Smooth muscle cell (in vitro differentiated cells): ENCODE measurements at regions not wholly inside any gene's neighbourhood (a gene's known extent, or its start where the extent isn't known, plus 50 kb on each side); places are given as distances from the start of the nearest gene placed in this dataset.
"Not testable (repeated sequence)": the region's sequence is repeated elsewhere in the genome, so short reads cannot be mapped to it uniquely, and the experiment has no call there.

Experiments used
- DNase-seq: peaks from one replicate; lab custom pipeline; 2025; ENCODE audit not compliant: unreplicated experiment; lab: John Stamatoyannopoulos, UW
- H2AFZ ChIP-seq: fragments of 200-600 bp; sonication (generic); 2 replicates; pipeline ENCODE4 v1.6.0; 2016; ENCODE audit warnings: antibody characterized with exemption, low read depth, mild to moderate bottlenecking
- H3F3A ChIP-seq: fragments of 200-600 bp; sonication (generic); 2 replicates; pipeline ENCODE4 v1.6.0; 2017; ENCODE audit warnings: antibody characterized with exemption, low read depth
- H3K27ac ChIP-seq: fragments of 200-600 bp; sonication (generic); 2 replicates; pipeline ENCODE4 v1.5.1; 2016; ENCODE audit warnings: low read depth, mild to moderate bottlenecking
- H3K27me3 ChIP-seq: fragments of 200-600 bp; sonication (generic); 2 replicates; pipeline ENCODE4 v1.6.1; 2016; ENCODE audit warnings: low read depth, mild to moderate bottlenecking
- H3K36me3 ChIP-seq: fragments of 200-600 bp; sonication (generic); 2 replicates; pipeline ENCODE4 v1.5.1; 2016; ENCODE audit warnings: low read depth
- H3K4me1 ChIP-seq: fragments of 200-600 bp; sonication (generic); 2 replicates; pipeline ENCODE4 v1.5.1; 2016; ENCODE audit warnings: low read depth
- H3K4me2 ChIP-seq: fragments of 200-600 bp; sonication (generic); 2 replicates; pipeline ENCODE4 v1.6.0; 2016; ENCODE audit warnings: mild to moderate bottlenecking
- H3K4me3 ChIP-seq: fragments of 200-600 bp; sonication (generic); 2 replicates; pipeline ENCODE4 v1.5.1; 2016; ENCODE audit warnings: mild to moderate bottlenecking
- H3K79me2 ChIP-seq: fragments of 200-600 bp; sonication (generic); 2 replicates; pipeline ENCODE4 v1.6.0; 2016; ENCODE audit warnings: low read depth, mild to moderate bottlenecking
- H3K9ac ChIP-seq: fragments of 200-600 bp; sonication (generic); 2 replicates; pipeline ENCODE4 v1.6.0; 2016; ENCODE audit warnings: low read depth
- H3K9me3 ChIP-seq: fragments of 200-600 bp; sonication (generic); replicated peaks from 2 replicates; pipeline ENCODE4 v1.5.1; 2016; ENCODE audit warnings: low read depth
- H4K20me1 ChIP-seq: fragments of 200-600 bp; sonication (generic); 2 replicates; pipeline ENCODE4 v1.6.0; 2016; ENCODE audit warnings: low read depth
- WGBS: methylation state at CpG from one replicate; pipeline ENCODE4 v1.1.7; 2016; ENCODE audit warnings: low lambda C conversion rate; 5-methylcytosine and 5-hydroxymethylcytosine counted together
- TF ChIP-seq, protein P1 (sequence below): fragments of 200-600 bp; sonication (generic); IDR thresholded peaks from 2 replicates; pipeline ENCODE4 v1.5.1; 2017; ENCODE audit warnings: borderline replicate concordance, mild to moderate bottlenecking, antibody characterized with exemption; ENCODE audit not compliant: insufficient read depth, poor library complexity, severe bottlenecking

DNA sequence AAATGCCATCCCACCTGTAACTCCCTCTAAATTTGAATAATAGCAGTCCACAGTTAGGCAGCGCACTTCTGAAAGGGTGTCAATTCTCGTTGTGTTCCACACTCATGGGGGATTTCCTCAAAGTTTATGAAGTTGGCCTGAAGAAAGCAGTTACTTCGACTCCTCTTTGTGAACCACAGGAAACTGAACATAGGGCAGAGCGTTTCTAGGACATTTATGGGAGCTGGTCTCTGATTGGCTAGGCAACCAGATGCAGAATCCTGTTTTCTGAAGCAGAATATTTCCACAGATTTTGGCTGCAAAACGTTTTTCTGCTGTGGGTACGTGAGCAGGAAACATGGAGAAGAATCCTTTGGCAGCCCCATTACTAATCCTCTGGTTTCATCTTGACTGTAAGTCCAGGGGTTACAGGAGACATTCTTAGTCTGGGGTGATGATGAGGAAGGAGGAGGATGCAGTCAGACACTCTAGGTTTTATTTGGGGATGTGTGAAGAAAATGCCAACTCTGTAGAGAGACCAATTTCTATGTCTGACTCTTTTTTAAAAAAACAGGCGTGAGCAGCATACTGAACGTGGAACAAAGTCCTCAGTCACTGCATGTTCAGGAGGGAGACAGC is 431.5 kb upstream of the OR4E1 start:
- H3K9me3 ChIP-seq = no peaks in the 10 kb centered on the region
- H3K4me1 ChIP-seq = no peaks in the 10 kb centered on the region
- no peaks in the 10 kb centered on the region for H3K79me2 ChIP-seq
- H3K4me2 ChIP-seq = no peak overlapping the region
- H3K9ac ChIP-seq = no peak overlapping the region
- H3K4me3 ChIP-seq = no peak overlapping the region
- H3K36me3 ChIP-seq = no peaks in the 10 kb centered on the region
- no peaks in the 10 kb centered on the region for H4K20me1 ChIP-seq
- H3K27ac ChIP-seq = no peak overlapping the region
- TF ChIP-seq, protein P1, sequence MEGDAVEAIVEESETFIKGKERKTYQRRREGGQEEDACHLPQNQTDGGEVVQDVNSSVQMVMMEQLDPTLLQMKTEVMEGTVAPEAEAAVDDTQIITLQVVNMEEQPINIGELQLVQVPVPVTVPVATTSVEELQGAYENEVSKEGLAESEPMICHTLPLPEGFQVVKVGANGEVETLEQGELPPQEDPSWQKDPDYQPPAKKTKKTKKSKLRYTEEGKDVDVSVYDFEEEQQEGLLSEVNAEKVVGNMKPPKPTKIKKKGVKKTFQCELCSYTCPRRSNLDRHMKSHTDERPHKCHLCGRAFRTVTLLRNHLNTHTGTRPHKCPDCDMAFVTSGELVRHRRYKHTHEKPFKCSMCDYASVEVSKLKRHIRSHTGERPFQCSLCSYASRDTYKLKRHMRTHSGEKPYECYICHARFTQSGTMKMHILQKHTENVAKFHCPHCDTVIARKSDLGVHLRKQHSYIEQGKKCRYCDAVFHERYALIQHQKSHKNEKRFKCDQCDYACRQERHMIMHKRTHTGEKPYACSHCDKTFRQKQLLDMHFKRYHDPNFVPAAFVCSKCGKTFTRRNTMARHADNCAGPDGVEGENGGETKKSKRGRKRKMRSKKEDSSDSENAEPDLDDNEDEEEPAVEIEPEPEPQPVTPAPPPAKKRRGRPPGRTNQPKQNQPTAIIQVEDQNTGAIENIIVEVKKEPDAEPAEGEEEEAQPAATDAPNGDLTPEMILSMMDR = no peak
- no peak for DNase-seq
- no peaks in the 10 kb centered on the region for H3F3A ChIP-seq
- no peak overlapping the region for H2AFZ ChIP-seq
- H3K27me3 ChIP-seq = peaks cover 7% of the 10 kb centered on the region
- 68% methylated on average over 8 of the region's 8 CpGs for WGBS

DNA sequence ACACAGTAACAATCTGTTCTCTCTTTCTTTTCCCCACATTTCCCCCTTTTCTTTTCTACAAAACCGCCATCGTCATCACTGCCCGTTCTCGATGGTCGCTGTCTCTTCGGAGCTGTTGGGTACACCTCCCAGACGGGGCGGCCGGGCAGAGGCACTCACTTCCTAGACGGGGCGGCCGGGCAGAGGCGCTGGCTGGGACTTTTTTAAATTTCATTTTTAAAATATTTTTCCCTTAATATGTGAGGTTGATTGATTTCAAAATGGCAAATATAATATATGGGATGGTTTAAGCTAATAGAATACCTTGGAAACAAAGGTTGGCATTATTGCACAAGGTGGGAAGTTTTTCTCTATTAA is 427.1 kb upstream of the OR4E1 start:
- peaks cover 10% of the 10 kb centered on the region for H3K27me3 ChIP-seq
- not testable (repeated sequence) for H3K79me2 ChIP-seq, H3K9me3 ChIP-seq, H3K36me3 ChIP-seq, H3K4me3 ChIP-seq, H3F3A ChIP-seq, DNase-seq, H4K20me1 ChIP-seq, H3K9ac ChIP-seq, H3K4me2 ChIP-seq, H2AFZ ChIP-seq, H3K4me1 ChIP-seq, H3K27ac ChIP-seq
- WGBS = 94% methylated on average over 13 of the region's 13 CpGs

- Histone ChIP-seq H3K4me2 (no peak overlapping the region), H3K4me1 (no peaks in the 10 kb centered on the region), H3F3A (no peaks in the 10 kb centered on the region), H3K79me2 (no peaks in the 10 kb centered on the region), H3K36me3 (no peaks in the 10 kb centered on the region), H3K27me3 (peaks cover 10% of the 10 kb centered on the region), H4K20me1 (no peaks in the 10 kb centered on the region), H3K9ac (no peak overlapping the region), H2AFZ (no peak overlapping the region), H3K9me3 (no peaks in the 10 kb centered on the region), H3K4me3 (no peak overlapping the region), H3K27ac (no peak overlapping the region)
- WGBS = 30% methylated on average over 11 of the region's 11 CpGs
- peak; percentile 2 for DNase-seq
- TF ChIP-seq, protein P1 = peak; percentile 59
Measured at GRCh38 chr14:22099942-22100763, 426.5 kb upstream of the OR4E1 start.

DNA sequence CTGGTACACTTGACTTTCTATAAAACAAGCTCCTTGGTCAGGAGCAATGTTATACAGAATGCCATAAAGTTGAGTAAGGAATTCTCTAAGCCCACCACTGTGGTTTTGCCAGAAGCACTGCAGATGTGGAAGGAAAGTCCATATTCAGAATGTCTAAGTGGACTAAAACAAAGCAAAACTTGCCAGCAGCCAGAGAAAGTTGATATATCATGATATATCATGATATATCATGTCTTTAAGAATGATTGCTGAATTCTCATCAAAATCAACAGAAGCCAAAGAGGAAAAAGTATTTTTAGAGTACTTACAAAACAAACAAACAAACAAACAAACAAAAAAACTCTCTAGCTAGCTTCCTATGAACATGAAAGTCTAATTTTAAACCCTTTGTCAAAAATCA is 424.8 kb upstream of the OR4E1 start:
- no peaks in the 10 kb centered on the region for H4K20me1 ChIP-seq
- H3K9me3 ChIP-seq = no peaks in the 10 kb centered on the region
- no peaks in the 10 kb centered on the region for H3K79me2 ChIP-seq
- H2AFZ ChIP-seq = no peak overlapping the region
- no peak overlapping the region for H3K27ac ChIP-seq
- TF ChIP-seq, protein P1 = no peak
- H3K27me3 ChIP-seq = peaks cover 3% of the 10 kb centered on the region
- H3F3A ChIP-seq = no peaks in the 10 kb centered on the region
- H3K36me3 ChIP-seq = no peaks in the 10 kb centered on the region
- DNase-seq = no peak
- H3K9ac ChIP-seq = no peak overlapping the region
- H3K4me1 ChIP-seq = no peaks in the 10 kb centered on the region
- H3K4me3 ChIP-seq = no peak overlapping the region
- no peak overlapping the region for H3K4me2 ChIP-seq
